ENCODE measurements at regions not wholly inside any gene's neighbourhood (a gene's known extent, or its start where the extent isn't known, plus 50 kb on each side); places are given as distances from the start of the nearest gene placed in this dataset.

DNA sequence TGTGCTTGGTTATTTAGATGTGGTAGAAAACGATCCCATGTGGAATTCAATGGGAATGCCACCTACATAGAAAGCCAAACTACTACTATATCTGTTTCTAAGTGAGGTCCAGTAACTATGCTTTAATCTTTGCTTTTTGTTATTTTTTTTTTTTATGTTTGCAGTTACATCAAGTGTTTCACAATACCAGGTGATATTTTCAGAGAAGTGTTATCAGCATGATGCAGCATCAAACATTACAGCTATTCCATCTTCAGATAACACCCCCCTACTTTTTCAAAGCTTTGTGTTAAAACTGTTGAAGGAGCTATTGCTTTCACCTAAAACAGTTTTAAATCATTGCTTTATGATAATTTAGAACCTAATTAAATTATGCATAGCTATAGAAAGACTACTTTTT, 163.8 kb upstream of the SLC16A7 start:
- no peak overlapping the region for H2BK15ac ChIP-seq (ENCODE audit: low read depth, low read length)
- H2BK5ac ChIP-seq (ENCODE audit: insufficient read length, low read length): no peak overlapping the region
- no peaks in the 10 kb centered on the region for H3K9me3 ChIP-seq (ENCODE audit: control insufficient read depth, low read depth, low read length)
- TF ChIP-seq, protein P1, sequence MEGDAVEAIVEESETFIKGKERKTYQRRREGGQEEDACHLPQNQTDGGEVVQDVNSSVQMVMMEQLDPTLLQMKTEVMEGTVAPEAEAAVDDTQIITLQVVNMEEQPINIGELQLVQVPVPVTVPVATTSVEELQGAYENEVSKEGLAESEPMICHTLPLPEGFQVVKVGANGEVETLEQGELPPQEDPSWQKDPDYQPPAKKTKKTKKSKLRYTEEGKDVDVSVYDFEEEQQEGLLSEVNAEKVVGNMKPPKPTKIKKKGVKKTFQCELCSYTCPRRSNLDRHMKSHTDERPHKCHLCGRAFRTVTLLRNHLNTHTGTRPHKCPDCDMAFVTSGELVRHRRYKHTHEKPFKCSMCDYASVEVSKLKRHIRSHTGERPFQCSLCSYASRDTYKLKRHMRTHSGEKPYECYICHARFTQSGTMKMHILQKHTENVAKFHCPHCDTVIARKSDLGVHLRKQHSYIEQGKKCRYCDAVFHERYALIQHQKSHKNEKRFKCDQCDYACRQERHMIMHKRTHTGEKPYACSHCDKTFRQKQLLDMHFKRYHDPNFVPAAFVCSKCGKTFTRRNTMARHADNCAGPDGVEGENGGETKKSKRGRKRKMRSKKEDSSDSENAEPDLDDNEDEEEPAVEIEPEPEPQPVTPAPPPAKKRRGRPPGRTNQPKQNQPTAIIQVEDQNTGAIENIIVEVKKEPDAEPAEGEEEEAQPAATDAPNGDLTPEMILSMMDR (conservative IDR thresholded peaks at IDR 0.05): no peak
- no peaks in the 10 kb centered on the region for H3K4me1 ChIP-seq (ENCODE audit: insufficient read depth, low read length)
- H3K79me2 ChIP-seq (ENCODE audit: insufficient read depth, low read length): no peaks in the 10 kb centered on the region
- H3K18ac ChIP-seq (ENCODE audit: insufficient read length, low read depth, low read length): no peak overlapping the region
- no peak overlapping the region for H2BK120ac ChIP-seq (ENCODE audit: low read depth, low read length, poor library complexity, severe bottlenecking)
- DNase-seq: no peak
- H3T11ph ChIP-seq (ENCODE audit: low read length): no peak overlapping the region
- H3K36me3 Mint-ChIP-seq (ENCODE audit: insufficient read depth in 1 of 3, low read depth in 3 of 3): no peaks in the 10 kb centered on the region
- H3K4me2 ChIP-seq (ENCODE audit: insufficient read depth, insufficient read length, low read length): no peak overlapping the region
- H3K27ac ChIP-seq (ENCODE audit: insufficient read length, low read depth, low read length): no peak overlapping the region
- no peak overlapping the region for H3K56ac ChIP-seq (ENCODE audit: insufficient read length, low read depth, low read length)
- WGBS (ENCODE audit: extremely low coverage, insufficient read length, low lambda C conversion rate): no CpG with 5 or more reads among the region's 1 CpG
- H3K23ac ChIP-seq (ENCODE audit: insufficient read length, low read depth, low read length): no peak overlapping the region
- peaks cover 8 to 14% of the 10 kb centered on the region in 2 experiments for H3K4me1 Mint-ChIP-seq
- H3K27me3 ChIP-seq (ENCODE audit: insufficient read depth, low read length): no peaks in the 10 kb centered on the region
- no peak overlapping the region for H4K91ac ChIP-seq (ENCODE audit: insufficient read length, low read depth, low read length)
- no peaks in the 10 kb centered on the region for H3K23me2 ChIP-seq (ENCODE audit: insufficient read length, low read depth, low read length, poor library complexity, severe bottlenecking)
- H2AK5ac ChIP-seq (ENCODE audit: insufficient read length, low read length): no peak overlapping the region
- no peak overlapping the region for H4K8ac ChIP-seq (replicated peaks; ENCODE audit: insufficient read length, low read depth, low read length)
- H4K5ac ChIP-seq (ENCODE audit: insufficient read length, low read depth, low read length): no peak overlapping the region
- no peaks in the 10 kb centered on the region for H3K9me3 Mint-ChIP-seq
- H3K4me3 Mint-ChIP-seq: no peak overlapping the region
- no peak overlapping the region for H3K9ac ChIP-seq (ENCODE audit: extremely low read depth, insufficient read length, low read length)
- no peak overlapping the region for H2BK12ac ChIP-seq (ENCODE audit: insufficient read length, low read depth, low read length)
- no peak overlapping the region for H3K4ac ChIP-seq (ENCODE audit: low read depth, low read length)
- H3K14ac ChIP-seq (ENCODE audit: insufficient read depth, low read length): no peak overlapping the region
- no peak overlapping the region for H2BK20ac ChIP-seq (ENCODE audit: low read depth, low read length, poor library complexity, severe bottlenecking)
- no peaks in the 10 kb centered on the region for H3K27me3 Mint-ChIP-seq (ENCODE audit: low read depth)
- H3K79me1 ChIP-seq (ENCODE audit: insufficient read depth, low read depth, low read length, poor library complexity, severe bottlenecking): no peaks in the 10 kb centered on the region
- H3K27ac Mint-ChIP-seq: no peak overlapping the region
- H4K20me1 ChIP-seq (ENCODE audit: control insufficient read depth, insufficient read depth, insufficient read length): no peaks in the 10 kb centered on the region
- no peak overlapping the region for H2AFZ ChIP-seq (ENCODE audit: low read length)
